ENCODE measurements at regions not wholly inside any gene's neighbourhood (a gene's known extent, or its start where the extent isn't known, plus 50 kb on each side); places are given as distances from the start of the nearest gene placed in this dataset.

DNA sequence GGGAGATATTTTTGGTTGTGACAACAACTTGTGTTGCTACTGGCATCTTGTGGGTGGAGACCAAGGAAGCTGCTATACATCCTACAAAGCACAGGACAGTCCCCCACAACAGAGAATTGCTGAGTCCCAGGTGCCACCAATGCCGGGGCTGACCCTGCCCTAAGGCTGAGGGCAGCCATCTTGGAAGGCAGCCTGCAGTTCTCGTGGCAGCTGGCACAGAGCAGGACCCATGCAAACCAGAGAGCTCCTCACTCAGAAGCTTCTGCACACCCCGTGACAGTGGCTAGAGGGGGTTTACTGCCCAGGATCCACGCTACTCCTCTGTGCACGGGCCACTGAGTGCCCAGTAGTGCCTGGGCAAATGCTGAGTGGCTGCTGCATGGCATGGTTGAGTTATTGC is 143.4 kb downstream of the CTTN start:
- TF ChIP-seq EZH2 (IDR thresholded peaks at IDR 0.05; ENCODE audit: insufficient read depth, poor library complexity, severe bottlenecking): no peak
- no peak for TF ChIP-seq EZH2phosphoT487 (IDR thresholded peaks at IDR 0.05; ENCODE audit: insufficient read depth, low read depth)

Data from GM23248 (cell line).